ENCODE measurements at regions not wholly inside any gene's neighbourhood (a gene's known extent, or its start where the extent isn't known, plus 50 kb on each side); places are given as distances from the start of the nearest gene placed in this dataset.
"Not testable (repeated sequence)": the region's sequence is repeated elsewhere in the genome, so short reads cannot be mapped to it uniquely, and the experiment has no call there.

DNA sequence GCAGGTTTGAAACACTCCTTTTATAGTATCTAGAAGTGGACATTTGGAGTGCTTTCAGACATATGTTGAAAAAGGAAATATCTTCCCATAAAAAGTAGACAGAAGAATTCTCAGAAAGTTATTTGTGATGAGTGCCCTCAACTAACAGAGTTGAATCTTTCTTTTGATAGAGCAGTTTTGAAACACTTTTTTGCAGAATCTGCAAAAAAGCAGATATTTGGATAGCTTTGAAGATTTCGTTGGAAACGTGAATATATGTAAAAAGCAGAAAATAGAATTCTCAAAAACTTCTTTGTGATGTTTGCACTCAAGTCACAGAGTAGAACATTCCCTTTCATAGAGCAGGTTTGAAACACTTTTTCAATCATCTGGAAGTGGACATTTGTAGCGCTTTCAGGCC lies 676.4 kb upstream of the ZNF337 start:
- not testable (repeated sequence) for H3K4me1 ChIP-seq (ENCODE audit: control insufficient read depth, insufficient read depth, low read length); H3K27ac ChIP-seq (ENCODE audit: low read depth, low read length); H3K4me3 ChIP-seq (ENCODE audit: low read length); H3K27me3 ChIP-seq (ENCODE audit: control insufficient read depth, insufficient read depth, low read length); H3K36me3 ChIP-seq (ENCODE audit: control insufficient read depth, insufficient read depth, low read length); H3K9ac ChIP-seq (ENCODE audit: low read length)

DNA sequence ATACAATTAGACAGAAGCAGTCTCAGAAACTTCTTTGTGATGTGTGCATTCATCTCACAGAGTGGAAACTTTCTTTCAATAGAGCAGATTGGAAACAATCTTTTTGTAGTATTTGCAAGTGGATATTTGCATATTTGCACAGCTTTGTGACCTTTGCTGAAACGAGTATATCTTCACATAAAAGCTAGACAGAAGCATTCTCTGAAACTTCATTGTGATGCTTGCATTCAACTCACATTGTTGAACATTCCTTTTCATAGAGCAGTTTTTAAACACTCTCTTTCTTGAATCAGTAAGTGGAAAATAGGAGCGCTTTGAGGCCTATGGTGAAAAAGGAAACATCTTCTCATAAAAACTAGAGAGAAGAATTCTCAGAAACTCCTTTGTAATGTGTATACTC lies 657.9 kb upstream of the ZNF337 start:
- H3K27ac ChIP-seq (ENCODE audit: low read depth, low read length): no peak overlapping the region
- H3K4me3 ChIP-seq (ENCODE audit: low read length): no peak overlapping the region
- no peaks in the 10 kb centered on the region for H3K27me3 ChIP-seq (ENCODE audit: control insufficient read depth, insufficient read depth, low read length)
- no peaks in the 10 kb centered on the region for H3K4me1 ChIP-seq (ENCODE audit: control insufficient read depth, insufficient read depth, low read length)
- no peak overlapping the region for H3K9ac ChIP-seq (ENCODE audit: low read length)
- H3K36me3 ChIP-seq (ENCODE audit: control insufficient read depth, insufficient read depth, low read length): no peaks in the 10 kb centered on the region

DNA sequence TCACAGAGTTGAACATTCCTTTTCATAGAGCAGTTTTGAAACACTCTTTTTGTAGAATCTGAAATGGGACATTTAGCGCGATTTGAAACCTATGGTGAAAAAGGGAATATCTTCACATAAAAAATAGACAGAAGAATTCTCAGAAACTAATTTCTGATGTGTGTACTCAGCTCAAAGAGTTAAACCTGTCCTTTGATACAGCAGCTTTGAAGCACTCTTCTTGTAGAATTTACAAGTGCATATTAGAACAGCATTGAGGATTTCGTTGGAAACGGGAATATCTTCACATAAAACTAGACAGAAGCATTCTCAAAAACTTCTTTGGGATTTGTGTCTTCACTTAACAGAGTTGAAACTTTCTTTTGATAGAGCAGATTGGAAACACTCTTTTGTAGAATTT lies 650.7 kb upstream of the ZNF337 start:
- Histone ChIP-seq H3K27ac (ENCODE audit: low read depth, low read length) (no peak overlapping the region), H3K9ac (ENCODE audit: low read length) (no peak overlapping the region), H3K36me3 (ENCODE audit: control insufficient read depth, insufficient read depth, low read length) (no peaks in the 10 kb centered on the region), H3K4me1 (ENCODE audit: control insufficient read depth, insufficient read depth, low read length) (no peaks in the 10 kb centered on the region), H3K27me3 (ENCODE audit: control insufficient read depth, insufficient read depth, low read length) (no peaks in the 10 kb centered on the region), H3K4me3 (ENCODE audit: low read length) (no peak overlapping the region)

DNA sequence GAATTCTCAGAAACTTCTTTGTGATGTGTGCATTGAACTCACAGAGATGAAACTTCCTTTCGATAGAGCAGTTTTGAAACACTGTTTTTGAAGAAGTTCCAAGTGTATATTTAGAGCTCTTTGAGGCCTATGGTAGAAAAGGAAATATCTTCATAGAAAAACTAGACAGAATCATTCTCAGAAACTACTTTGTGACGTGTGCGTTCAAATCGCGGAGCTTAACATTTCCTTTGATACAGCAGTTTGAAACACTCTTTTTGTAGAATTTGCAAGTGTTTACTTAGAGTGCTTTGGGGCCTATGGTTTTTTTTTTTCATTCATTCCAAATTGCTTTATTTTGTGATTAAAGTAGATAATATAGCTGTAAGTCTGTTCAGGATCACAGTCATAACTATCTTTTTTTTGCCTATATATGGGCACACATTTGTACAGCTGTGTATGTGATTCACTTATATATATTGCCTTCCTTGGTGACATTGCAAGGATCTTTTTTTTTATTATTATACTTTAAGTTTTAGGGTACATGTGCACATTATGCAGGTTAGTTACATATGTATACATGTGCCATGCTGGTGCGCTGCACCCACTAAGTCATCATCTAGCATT lies 643.9 kb upstream of the ZNF337 start:
- H3K27ac ChIP-seq (ENCODE audit: low read depth, low read length); H3K36me3 ChIP-seq (ENCODE audit: control insufficient read depth, insufficient read depth, low read length); H3K4me1 ChIP-seq (ENCODE audit: control insufficient read depth, insufficient read depth, low read length); H3K27me3 ChIP-seq (ENCODE audit: control insufficient read depth, insufficient read depth, low read length); H3K9ac ChIP-seq (ENCODE audit: low read length); H3K4me3 ChIP-seq (ENCODE audit: low read length): not testable (repeated sequence)

DNA sequence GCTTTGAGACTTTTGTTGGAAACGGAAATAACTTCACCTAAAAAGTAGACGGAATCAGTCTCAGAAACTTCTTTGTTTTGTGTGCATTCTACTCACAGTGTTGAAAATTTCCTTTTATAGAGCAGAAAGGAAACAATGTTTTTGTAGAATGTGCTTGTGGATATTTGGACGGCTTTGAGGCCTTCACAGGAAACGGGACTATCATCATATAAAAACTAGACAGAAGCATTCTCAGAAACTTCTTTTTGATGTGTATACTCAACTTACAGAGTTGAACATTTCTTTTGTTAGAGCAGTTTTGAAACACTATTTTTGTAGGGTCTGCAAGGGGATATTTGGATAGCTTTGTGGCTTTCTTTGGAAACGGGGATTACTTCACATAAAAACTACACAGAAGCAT lies 627.5 kb upstream of the ZNF337 start:
- no peaks in the 10 kb centered on the region for H3K4me1 ChIP-seq (ENCODE audit: control insufficient read depth, insufficient read depth, low read length)
- H3K27me3 ChIP-seq (ENCODE audit: control insufficient read depth, insufficient read depth, low read length): no peaks in the 10 kb centered on the region
- no peak overlapping the region for H3K9ac ChIP-seq (ENCODE audit: low read length)
- no peak overlapping the region for H3K4me3 ChIP-seq (ENCODE audit: low read length)
- H3K36me3 ChIP-seq (ENCODE audit: control insufficient read depth, insufficient read depth, low read length): no peaks in the 10 kb centered on the region
- H3K27ac ChIP-seq (ENCODE audit: low read depth, low read length): no peak overlapping the region

DNA sequence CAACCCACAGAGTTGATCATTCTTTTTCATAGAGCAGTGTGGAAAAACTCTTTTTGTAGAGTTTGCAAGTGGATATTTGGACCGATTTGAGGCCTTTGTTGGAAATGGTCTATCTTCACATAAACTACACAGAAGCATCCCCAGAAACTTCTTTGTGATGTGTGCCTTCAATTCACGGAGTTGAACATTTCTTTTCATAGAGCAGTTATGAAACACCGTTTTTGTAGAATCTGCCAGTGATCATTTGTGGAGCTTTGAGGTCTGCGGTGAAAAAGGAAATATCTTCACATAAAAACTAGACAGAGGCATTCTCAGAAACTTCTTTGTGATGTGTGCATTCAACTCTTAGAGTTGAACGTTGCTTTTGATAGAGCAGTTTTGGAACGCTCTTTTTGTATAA lies 618.4 kb upstream of the ZNF337 start:
- H3K27ac ChIP-seq (ENCODE audit: low read depth, low read length): no peak overlapping the region
- H3K36me3 ChIP-seq (ENCODE audit: control insufficient read depth, insufficient read depth, low read length): no peaks in the 10 kb centered on the region
- no peak overlapping the region for H3K9ac ChIP-seq (ENCODE audit: low read length)
- no peaks in the 10 kb centered on the region for H3K27me3 ChIP-seq (ENCODE audit: control insufficient read depth, insufficient read depth, low read length)
- H3K4me3 ChIP-seq (ENCODE audit: low read length): no peak overlapping the region
- H3K4me1 ChIP-seq (ENCODE audit: control insufficient read depth, insufficient read depth, low read length): no peaks in the 10 kb centered on the region

DNA sequence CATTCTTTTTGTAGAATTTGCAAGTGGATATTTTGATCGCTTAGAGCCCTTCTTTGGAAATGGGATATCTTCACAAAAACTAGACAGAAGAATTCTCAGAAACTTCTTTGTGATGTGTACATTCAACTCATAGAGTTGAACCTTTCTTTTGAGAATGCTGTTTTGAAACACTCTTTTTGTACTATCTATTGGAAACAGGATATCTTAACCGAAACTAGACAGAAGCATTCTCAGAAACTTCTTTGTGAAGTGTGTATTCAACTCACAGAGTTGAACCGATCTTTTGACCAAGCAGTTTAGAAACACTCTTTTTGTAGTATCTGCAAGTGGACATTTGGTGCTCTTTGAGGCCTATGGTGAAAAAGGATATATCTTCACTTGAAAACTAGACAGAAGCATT lies 613.1 kb upstream of the ZNF337 start:
- not testable (repeated sequence) for H3K9ac ChIP-seq (ENCODE audit: low read length); H3K4me1 ChIP-seq (ENCODE audit: control insufficient read depth, insufficient read depth, low read length); H3K27me3 ChIP-seq (ENCODE audit: control insufficient read depth, insufficient read depth, low read length); H3K4me3 ChIP-seq (ENCODE audit: low read length); H3K27ac ChIP-seq (ENCODE audit: low read depth, low read length); H3K36me3 ChIP-seq (ENCODE audit: control insufficient read depth, insufficient read depth, low read length)

DNA sequence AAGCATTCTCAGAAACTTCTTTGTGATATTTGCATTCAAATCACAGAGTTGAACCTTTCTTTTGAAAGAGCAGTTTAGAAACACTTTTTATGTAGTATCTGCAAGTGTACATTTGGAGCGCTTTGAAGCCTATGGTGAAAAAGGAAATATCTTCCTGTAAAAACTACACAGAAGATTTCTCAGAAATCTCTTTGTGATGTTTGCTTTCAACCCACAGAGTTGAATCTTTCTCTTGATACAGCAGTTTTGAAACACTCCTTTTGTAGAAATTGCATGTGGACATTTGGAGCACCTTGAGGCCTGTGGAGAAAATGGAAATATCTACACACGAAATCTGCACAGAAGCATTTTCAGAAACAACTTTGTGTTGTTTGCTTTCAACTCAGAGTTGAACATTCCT lies 612.3 kb upstream of the ZNF337 start:
- Histone ChIP-seq H3K36me3 (ENCODE audit: control insufficient read depth, insufficient read depth, low read length) (no peaks in the 10 kb centered on the region), H3K27ac (ENCODE audit: low read depth, low read length) (no peak overlapping the region), H3K4me3 (ENCODE audit: low read length) (no peak overlapping the region), H3K27me3 (ENCODE audit: control insufficient read depth, insufficient read depth, low read length) (no peaks in the 10 kb centered on the region), H3K9ac (ENCODE audit: low read length) (no peak overlapping the region), H3K4me1 (ENCODE audit: control insufficient read depth, insufficient read depth, low read length) (no peaks in the 10 kb centered on the region)

DNA sequence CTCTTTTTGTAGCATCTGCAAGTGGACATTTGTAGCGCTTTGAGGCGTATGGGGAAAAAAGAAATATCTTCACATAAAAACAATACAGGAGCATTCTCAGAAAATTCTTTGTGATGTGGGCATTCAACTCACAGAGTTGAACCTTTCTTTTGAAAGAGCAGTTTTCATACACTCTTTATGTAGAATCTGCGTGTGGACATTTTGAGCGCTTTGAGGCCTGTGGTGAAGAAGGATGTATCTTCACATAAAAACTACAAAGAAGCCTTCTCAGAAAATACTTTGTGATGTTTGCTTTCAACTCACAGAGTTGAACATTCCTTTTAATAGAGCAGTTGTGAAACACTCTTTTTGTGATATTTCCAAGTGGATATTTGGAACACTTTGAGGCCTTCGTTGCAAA lies 598.4 kb upstream of the ZNF337 start:
- H3K4me3 ChIP-seq (ENCODE audit: low read length): no peak overlapping the region
- H3K27ac ChIP-seq (ENCODE audit: low read depth, low read length): no peak overlapping the region
- H3K36me3 ChIP-seq (ENCODE audit: control insufficient read depth, insufficient read depth, low read length): no peaks in the 10 kb centered on the region
- H3K4me1 ChIP-seq (ENCODE audit: control insufficient read depth, insufficient read depth, low read length): no peaks in the 10 kb centered on the region
- no peaks in the 10 kb centered on the region for H3K27me3 ChIP-seq (ENCODE audit: control insufficient read depth, insufficient read depth, low read length)
- H3K9ac ChIP-seq (ENCODE audit: low read length): no peak overlapping the region

DNA sequence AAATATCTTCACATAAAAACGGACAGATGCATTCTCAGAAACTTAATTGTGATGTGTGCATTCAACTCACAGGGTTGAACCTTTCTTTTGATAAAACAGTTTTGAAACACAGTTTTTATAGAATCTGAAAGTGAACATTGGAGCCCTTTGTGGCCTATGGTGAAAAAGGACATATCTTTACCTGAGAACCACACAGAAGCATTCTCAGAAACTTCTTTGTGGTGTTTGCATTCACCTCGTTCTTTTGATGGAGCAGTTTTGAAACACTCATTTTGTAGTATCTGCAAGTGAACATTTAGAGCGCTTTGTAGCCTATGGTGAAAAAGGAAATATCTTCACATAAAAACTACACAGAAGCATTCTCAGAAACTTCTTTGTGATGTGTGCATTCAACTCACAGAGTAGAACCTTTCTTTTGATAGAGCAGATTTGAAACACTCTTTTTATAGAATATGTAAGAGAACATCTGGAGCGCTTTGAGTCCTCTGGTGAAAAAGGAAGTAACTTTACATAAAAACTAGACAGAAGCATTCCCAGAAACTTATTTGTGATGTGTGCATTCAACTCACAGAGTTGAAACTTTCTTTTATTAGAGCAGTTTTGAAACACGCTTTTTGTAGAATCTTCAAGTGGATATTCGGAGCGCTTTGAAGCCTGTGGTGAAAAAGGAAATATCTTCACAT lies 591.9 kb upstream of the ZNF337 start:
- H3K4me1 ChIP-seq (ENCODE audit: control insufficient read depth, insufficient read depth, low read length); H3K9ac ChIP-seq (ENCODE audit: low read length); H3K27me3 ChIP-seq (ENCODE audit: control insufficient read depth, insufficient read depth, low read length); H3K36me3 ChIP-seq (ENCODE audit: control insufficient read depth, insufficient read depth, low read length); H3K4me3 ChIP-seq (ENCODE audit: low read length); H3K27ac ChIP-seq (ENCODE audit: low read depth, low read length): not testable (repeated sequence)

DNA sequence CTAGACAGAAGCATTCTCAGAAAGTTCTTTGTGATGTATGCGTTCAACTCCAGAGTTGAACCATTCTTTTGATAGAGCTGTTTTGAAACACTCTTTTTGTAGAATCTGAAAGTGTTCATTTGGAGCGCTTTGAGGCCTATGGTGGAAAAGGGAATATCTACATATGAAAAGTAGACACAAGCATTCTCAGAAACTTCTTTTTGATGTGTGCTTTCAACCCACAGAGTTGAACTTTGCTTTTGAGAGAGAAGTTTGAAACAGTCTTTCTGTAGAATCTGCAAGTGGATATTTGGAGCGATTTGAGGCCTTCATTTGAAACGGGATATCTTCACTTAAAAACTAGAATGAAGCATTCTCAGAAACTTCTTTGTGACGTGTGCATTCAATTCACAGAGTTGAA lies 582.6 kb upstream of the ZNF337 start:
- H3K36me3 ChIP-seq (ENCODE audit: control insufficient read depth, insufficient read depth, low read length): no peaks in the 10 kb centered on the region
- H3K27ac ChIP-seq (ENCODE audit: low read depth, low read length): no peak overlapping the region
- H3K27me3 ChIP-seq (ENCODE audit: control insufficient read depth, insufficient read depth, low read length): no peaks in the 10 kb centered on the region
- no peak overlapping the region for H3K9ac ChIP-seq (ENCODE audit: low read length)
- H3K4me1 ChIP-seq (ENCODE audit: control insufficient read depth, insufficient read depth, low read length): no peaks in the 10 kb centered on the region
- no peak overlapping the region for H3K4me3 ChIP-seq (ENCODE audit: low read length)

DNA sequence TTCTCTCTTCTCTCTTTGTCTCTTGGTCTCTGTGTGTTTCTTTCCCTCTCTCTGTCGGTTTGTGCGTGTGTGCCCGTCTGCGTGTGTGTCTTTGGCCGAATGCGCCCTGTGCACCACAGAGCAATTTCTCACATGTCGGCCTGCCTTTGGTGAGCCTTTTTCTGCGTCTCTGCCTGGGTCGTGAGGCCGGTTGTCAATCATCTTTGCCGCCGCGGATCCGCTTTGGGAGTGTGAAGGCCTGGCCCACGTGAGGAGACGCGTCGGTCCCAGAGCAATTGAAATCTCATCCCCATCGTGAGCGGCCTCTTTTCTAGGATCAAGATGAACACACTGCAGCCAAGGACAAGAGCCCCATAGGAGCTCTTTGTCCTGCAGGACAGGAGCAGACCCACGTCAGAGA lies 580.7 kb upstream of the ZNF337 start:
- no peak overlapping the region for H3K9ac ChIP-seq (ENCODE audit: low read length)
- H3K27ac ChIP-seq (ENCODE audit: low read depth, low read length): no peak overlapping the region
- no peaks in the 10 kb centered on the region for H3K36me3 ChIP-seq (ENCODE audit: control insufficient read depth, insufficient read depth, low read length)

DNA sequence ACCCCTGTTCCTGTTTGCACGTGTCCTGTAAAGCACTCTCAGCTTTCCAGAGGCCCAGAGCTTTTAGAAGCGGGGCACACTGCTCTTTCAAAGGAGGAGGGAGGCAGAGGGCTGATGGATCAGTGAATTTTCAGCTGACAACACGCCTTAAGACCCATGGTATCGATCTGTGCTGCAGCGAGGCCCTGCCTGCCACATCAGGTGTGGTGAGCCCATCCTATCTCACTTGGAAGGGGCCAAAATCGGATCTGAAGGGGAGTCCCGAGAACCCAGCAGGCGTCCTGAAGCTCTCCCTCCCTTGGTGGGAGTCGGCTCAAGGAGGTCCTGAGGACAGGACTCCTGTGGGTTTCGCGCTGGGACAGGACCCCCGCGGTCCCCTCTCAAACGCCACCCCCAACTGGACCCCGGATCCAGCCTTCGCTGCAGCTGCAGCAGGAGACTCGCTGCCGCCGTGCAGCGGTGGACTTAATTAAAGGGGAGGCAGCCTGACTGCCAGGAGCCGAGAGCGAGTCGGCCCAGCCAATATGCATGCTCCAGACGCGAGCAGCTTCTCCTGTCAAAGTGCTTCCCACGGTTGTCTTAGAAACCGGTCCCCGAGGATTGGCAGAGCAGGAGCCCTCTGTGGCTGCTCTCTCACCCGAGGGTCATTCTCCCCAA lies 580.0 kb upstream of the ZNF337 start:
- Histone ChIP-seq H3K27me3 (ENCODE audit: control insufficient read depth, insufficient read depth, low read length) (no peaks in the 10 kb centered on the region), H3K4me1 (ENCODE audit: control insufficient read depth, insufficient read depth, low read length) (no peaks in the 10 kb centered on the region), H3K4me3 (ENCODE audit: low read length) (no peak overlapping the region), H3K36me3 (ENCODE audit: control insufficient read depth, insufficient read depth, low read length) (no peaks in the 10 kb centered on the region), H3K27ac (ENCODE audit: low read depth, low read length) (no peak overlapping the region), H3K9ac (ENCODE audit: low read length) (no peak overlapping the region)

More for the DNA sequence above, 580.7 kb upstream of the ZNF337 start:
- Histone ChIP-seq H3K4me3 (ENCODE audit: low read length) (no peak overlapping the region), H3K27me3 (ENCODE audit: control insufficient read depth, insufficient read depth, low read length) (no peaks in the 10 kb centered on the region), H3K4me1 (ENCODE audit: control insufficient read depth, insufficient read depth, low read length) (no peaks in the 10 kb centered on the region)
